ENCODE measurements at regions not wholly inside any gene's neighbourhood (a gene's known extent, or its start where the extent isn't known, plus 50 kb on each side); places are given as distances from the start of the nearest gene placed in this dataset.

DNA sequence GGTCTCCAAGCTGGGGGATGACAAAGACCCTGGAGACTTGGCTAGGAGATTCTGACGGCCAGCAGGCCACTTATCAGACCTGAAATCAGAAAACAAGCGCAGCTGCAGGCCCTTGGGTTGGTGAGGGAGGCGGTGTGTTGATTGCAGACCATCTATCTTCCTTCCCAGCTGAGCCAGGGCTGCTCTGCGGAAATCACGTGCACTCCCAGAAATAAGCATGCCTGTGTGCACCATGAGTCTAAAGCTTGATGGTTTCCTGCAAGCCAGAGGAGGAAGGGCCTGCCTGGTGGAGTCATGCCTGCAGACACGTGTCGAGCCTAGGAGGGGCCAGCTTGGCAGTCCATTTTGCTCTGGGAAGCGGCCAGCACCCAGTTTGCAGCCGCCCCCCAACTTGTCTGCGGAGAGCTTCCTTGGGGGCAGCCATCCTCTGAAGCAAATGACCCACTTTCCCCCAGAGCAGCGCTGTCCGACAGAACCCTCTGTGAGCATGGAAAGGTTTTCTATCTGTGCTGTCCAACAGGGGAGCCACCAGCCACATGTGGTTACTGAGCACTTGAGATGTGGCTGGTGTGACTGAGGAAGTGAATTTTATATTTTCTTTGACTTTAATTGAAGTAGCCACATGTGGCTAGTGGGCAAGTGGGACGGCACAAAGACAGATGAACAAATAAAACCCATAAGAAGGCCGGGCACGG is 175.7 kb upstream of the BCOR start:
- Histone ChIP-seq H2AFZ (no peak overlapping the region), H3K4me3 (no peak overlapping the region), H3K4me1 (replicated peaks; ENCODE audit: insufficient read depth) (no peaks in the 10 kb centered on the region), H3K27ac (no peak overlapping the region), H4K20me1 (ENCODE audit: insufficient read depth) (no peaks in the 10 kb centered on the region), H3F3A (ENCODE audit: insufficient read depth, low read depth) (no peaks in the 10 kb centered on the region), H3K4me2 (no peak overlapping the region), H3K9me3 (ENCODE audit: insufficient read depth, low read depth) (no peaks in the 10 kb centered on the region), H3K9me2 (ENCODE audit: insufficient read depth) (no peaks in the 10 kb centered on the region), H3K36me3 (ENCODE audit: low read depth) (no peaks in the 10 kb centered on the region), H3K79me2 (ENCODE audit: low read depth) (no peaks in the 10 kb centered on the region), H3K27me3 (ENCODE audit: insufficient read depth, low read depth) (no peaks in the 10 kb centered on the region)
- intact Hi-C loops (cut with micrococcal nuclease; ENCODE audit: unreplicated experiment) = no loop called here
- TF ChIP-seq EZH2 (IDR thresholded peaks at IDR 0.05; ENCODE audit: low read depth) = no peak
- TF ChIP-seq, protein P1, sequence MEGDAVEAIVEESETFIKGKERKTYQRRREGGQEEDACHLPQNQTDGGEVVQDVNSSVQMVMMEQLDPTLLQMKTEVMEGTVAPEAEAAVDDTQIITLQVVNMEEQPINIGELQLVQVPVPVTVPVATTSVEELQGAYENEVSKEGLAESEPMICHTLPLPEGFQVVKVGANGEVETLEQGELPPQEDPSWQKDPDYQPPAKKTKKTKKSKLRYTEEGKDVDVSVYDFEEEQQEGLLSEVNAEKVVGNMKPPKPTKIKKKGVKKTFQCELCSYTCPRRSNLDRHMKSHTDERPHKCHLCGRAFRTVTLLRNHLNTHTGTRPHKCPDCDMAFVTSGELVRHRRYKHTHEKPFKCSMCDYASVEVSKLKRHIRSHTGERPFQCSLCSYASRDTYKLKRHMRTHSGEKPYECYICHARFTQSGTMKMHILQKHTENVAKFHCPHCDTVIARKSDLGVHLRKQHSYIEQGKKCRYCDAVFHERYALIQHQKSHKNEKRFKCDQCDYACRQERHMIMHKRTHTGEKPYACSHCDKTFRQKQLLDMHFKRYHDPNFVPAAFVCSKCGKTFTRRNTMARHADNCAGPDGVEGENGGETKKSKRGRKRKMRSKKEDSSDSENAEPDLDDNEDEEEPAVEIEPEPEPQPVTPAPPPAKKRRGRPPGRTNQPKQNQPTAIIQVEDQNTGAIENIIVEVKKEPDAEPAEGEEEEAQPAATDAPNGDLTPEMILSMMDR (conservative IDR thresholded peaks at IDR 0.05) = no peak
- no peak for DNase-seq
- CTCF ChIA-PET = no interaction called here
- POLR2A ChIA-PET (ENCODE audit: unreplicated experiment) = no interaction called here
- BruUV-seq (replicated peaks) = no TSS peak

DNA sequence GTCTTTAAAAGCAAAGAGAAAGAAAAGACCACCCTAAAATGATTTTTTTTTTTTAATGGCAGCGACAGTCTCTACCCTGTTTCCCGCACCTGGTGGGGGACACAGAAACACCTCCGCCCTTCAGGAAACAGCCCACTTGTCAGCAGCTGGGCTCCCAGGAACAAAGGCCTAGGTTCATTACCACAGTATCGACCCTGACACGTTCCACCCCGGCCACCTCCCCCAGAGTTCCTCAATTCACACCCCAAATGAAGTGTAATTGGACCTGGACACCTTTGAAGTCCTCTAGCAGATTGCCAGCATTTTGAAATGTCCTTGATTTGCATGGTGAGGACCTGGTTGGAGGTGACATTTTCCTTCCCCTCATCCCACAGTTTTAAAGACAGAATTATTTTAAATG is 175.0 kb upstream of the BCOR start:
- no peak for DNase-seq
- intact Hi-C loops (cut with micrococcal nuclease; ENCODE audit: unreplicated experiment) = no loop called here
- H3K4me3 ChIP-seq = no peak overlapping the region
- TF ChIP-seq, protein P1 (conservative IDR thresholded peaks at IDR 0.05) = no peak
- TF ChIP-seq EZH2 (IDR thresholded peaks at IDR 0.05; ENCODE audit: low read depth) = no peak
- no peaks in the 10 kb centered on the region for H3K36me3 ChIP-seq (ENCODE audit: low read depth)
- H3K4me1 ChIP-seq (replicated peaks; ENCODE audit: insufficient read depth) = no peaks in the 10 kb centered on the region
- no peaks in the 10 kb centered on the region for H4K20me1 ChIP-seq (ENCODE audit: insufficient read depth)
- H3K79me2 ChIP-seq (ENCODE audit: low read depth) = no peaks in the 10 kb centered on the region
- CTCF ChIA-PET = no interaction called here
- H3K9me2 ChIP-seq (ENCODE audit: insufficient read depth) = no peaks in the 10 kb centered on the region
- H3K27me3 ChIP-seq (ENCODE audit: insufficient read depth, low read depth) = no peaks in the 10 kb centered on the region
- H3K4me2 ChIP-seq = no peak overlapping the region
- H3F3A ChIP-seq (ENCODE audit: insufficient read depth, low read depth) = no peaks in the 10 kb centered on the region
- BruUV-seq (replicated peaks) = no TSS peak
- H3K27ac ChIP-seq = no peak overlapping the region
- POLR2A ChIA-PET (ENCODE audit: unreplicated experiment) = no interaction called here
- no peak overlapping the region for H2AFZ ChIP-seq
- no peaks in the 10 kb centered on the region for H3K9me3 ChIP-seq (ENCODE audit: insufficient read depth, low read depth)

DNA sequence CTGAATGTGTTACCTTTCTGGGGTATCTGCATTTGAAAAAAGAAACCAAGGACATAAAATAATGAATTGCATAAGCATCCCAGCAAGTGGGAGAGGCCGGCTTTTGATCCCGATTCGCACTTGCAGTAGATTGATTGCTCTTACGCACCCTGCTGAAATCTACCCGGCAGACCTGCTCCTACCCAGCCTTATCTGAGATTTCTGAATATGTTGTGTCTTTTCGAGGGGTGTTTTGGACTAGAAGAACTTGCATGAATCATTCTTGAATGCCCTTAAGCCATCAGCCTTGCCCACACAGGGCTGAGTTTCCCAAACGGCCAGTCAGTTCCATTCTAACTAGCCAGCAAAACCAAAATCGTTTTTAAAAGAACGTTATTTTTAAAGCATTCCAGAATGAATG is 174.4 kb upstream of the BCOR start:
- no TSS peak for BruUV-seq (replicated peaks)
- H3K9me3 ChIP-seq (ENCODE audit: insufficient read depth, low read depth) = no peaks in the 10 kb centered on the region
- intact Hi-C loops (cut with micrococcal nuclease; ENCODE audit: unreplicated experiment) = no loop called here
- no peaks in the 10 kb centered on the region for H3K36me3 ChIP-seq (ENCODE audit: low read depth)
- no peaks in the 10 kb centered on the region for H3K79me2 ChIP-seq (ENCODE audit: low read depth)
- no peaks in the 10 kb centered on the region for H3K27me3 ChIP-seq (ENCODE audit: insufficient read depth, low read depth)
- no peak overlapping the region for H2AFZ ChIP-seq
- no peak for DNase-seq
- no peak overlapping the region for H3K4me2 ChIP-seq
- no peak overlapping the region for H3K4me3 ChIP-seq
- no peaks in the 10 kb centered on the region for H3K9me2 ChIP-seq (ENCODE audit: insufficient read depth)
- ChIA-PET POLR2A (ENCODE audit: unreplicated experiment) (no interaction called here), CTCF (no interaction called here)
- TF ChIP-seq, protein P1 (conservative IDR thresholded peaks at IDR 0.05) = no peak
- no peak for TF ChIP-seq EZH2 (IDR thresholded peaks at IDR 0.05; ENCODE audit: low read depth)
- no peaks in the 10 kb centered on the region for H3K4me1 ChIP-seq (replicated peaks; ENCODE audit: insufficient read depth)
- H3F3A ChIP-seq (ENCODE audit: insufficient read depth, low read depth) = no peaks in the 10 kb centered on the region
- no peaks in the 10 kb centered on the region for H4K20me1 ChIP-seq (ENCODE audit: insufficient read depth)
- H3K27ac ChIP-seq = no peak overlapping the region

Measured in PC-9 (cell line).